ENCODE measurements at regions not wholly inside any gene's neighbourhood (a gene's known extent, or its start where the extent isn't known, plus 50 kb on each side); places are given as distances from the start of the nearest gene placed in this dataset.

DNA sequence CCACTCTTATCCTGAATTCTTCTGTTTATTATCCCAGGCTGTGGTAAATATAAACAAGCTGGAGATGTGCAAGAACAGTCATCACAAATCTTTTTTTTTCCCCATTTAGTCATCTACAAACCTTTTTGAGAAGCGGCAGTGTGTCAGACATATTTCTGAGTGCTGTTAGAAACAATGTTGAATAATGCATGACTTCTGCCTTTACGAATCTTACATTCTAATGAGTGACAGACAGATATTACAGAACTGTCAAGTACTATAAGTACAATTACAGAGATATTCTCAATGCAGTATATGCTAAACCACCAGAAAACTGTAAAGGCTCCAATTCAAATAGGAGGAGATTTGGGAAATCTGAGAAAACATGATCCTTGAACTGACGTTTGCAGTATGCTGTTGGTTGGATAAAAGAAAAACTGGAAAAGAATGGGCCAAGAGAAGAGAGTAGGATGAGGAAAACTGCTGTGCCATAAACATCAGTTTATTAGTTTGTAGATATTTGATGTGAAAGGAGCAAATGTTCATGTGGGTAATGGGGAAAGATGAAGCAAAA is 379.5 kb upstream of the SLC8A1 start:
- no peak for DNase-seq
- Histone ChIP-seq H3K27ac (ENCODE audit: low read depth, low read length) (no peak overlapping the region), H3K4ac (ENCODE audit: low read depth, low read length) (no peak overlapping the region), H3K4me1 (ENCODE audit: control insufficient read depth in 1 of 2, insufficient read depth in 2 of 2, low read length in 2 of 2) (no peaks in the 10 kb centered on the region), H3K9me3 (ENCODE audit: insufficient read depth, low read depth, low read length) (no peaks in the 10 kb centered on the region), H3K18ac (ENCODE audit: low read length) (no peak overlapping the region), H3K79me2 (ENCODE audit: control insufficient read depth, insufficient read depth, low read length, poor library complexity) (no peaks in the 10 kb centered on the region), H2BK5ac (ENCODE audit: low read depth, low read length, poor library complexity) (no peak overlapping the region), H3K36me3 (ENCODE audit: control insufficient read depth in 1 of 2, insufficient read depth in 2 of 2, low read length in 2 of 2) (no peaks in the 10 kb centered on the region), H3K4me2 (ENCODE audit: low read length) (no peak overlapping the region), H3K23ac (ENCODE audit: low read length) (no peak overlapping the region), H3K9ac (ENCODE audit: low read length) (no peak overlapping the region), H3K4me3 (ENCODE audit: low read depth, low read length) (no peak overlapping the region), H4K91ac (ENCODE audit: low read depth, low read length) (no peak overlapping the region), H3K27me3 (ENCODE audit: insufficient read depth, low read length) (no peaks in the 10 kb centered on the region), H2BK12ac (ENCODE audit: low read length) (no peak overlapping the region), H2AK5ac (ENCODE audit: low read length) (no peak overlapping the region), H3K14ac (ENCODE audit: low read length) (no peak overlapping the region), H2AFZ (ENCODE audit: insufficient read depth, low read length, poor library complexity) (no peak overlapping the region), H3K79me1 (ENCODE audit: low read length) (no peaks in the 10 kb centered on the region), H4K8ac (ENCODE audit: low read depth, low read length) (no peak overlapping the region), H2BK120ac (ENCODE audit: insufficient read depth, low read length, poor library complexity) (no peak overlapping the region), H4K12ac (ENCODE audit: low read depth, low read length) (no peak overlapping the region)
- no CpG with 5 or more reads among the region's 3 CpGs for WGBS (ENCODE audit: extremely low coverage, insufficient coverage, insufficient read length)

DNA sequence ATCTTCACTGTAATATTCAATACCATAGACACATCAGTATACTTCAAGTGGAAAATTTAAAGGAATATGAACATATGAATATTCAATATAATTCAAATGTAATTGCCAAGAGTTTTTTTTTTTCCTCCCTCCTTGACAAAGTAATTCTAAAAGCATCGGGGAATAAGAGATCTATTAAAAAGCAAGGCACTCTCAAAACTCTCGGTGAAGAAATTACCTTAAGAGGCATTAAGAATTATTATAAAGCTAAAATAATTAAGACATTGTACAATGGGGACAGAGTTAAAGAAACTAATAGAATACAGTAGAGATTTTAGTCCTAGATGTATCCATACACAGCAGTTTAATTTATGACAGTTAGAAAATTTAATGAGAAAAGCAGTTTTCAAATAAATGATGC is 390.0 kb upstream of the SLC8A1 start:
- Histone ChIP-seq H3K14ac (ENCODE audit: low read length) (no peak overlapping the region), H4K12ac (ENCODE audit: low read depth, low read length) (no peak overlapping the region), H2BK12ac (ENCODE audit: low read length) (no peak overlapping the region), H3K4me2 (ENCODE audit: low read length) (no peak overlapping the region), H3K18ac (ENCODE audit: low read length) (no peak overlapping the region), H2AK5ac (ENCODE audit: low read length) (no peak overlapping the region), H2BK120ac (ENCODE audit: insufficient read depth, low read length, poor library complexity) (no peak overlapping the region), H3K9me3 (ENCODE audit: insufficient read depth, low read depth, low read length) (no peaks in the 10 kb centered on the region), H3K4me3 (ENCODE audit: low read depth, low read length) (no peak overlapping the region), H3K36me3 (ENCODE audit: control insufficient read depth in 1 of 2, insufficient read depth in 2 of 2, low read length in 2 of 2) (no peaks in the 10 kb centered on the region), H3K23ac (ENCODE audit: low read length) (no peak overlapping the region), H2AFZ (ENCODE audit: insufficient read depth, low read length, poor library complexity) (no peak overlapping the region), H4K91ac (ENCODE audit: low read depth, low read length) (no peak overlapping the region), H3K4ac (ENCODE audit: low read depth, low read length) (no peak overlapping the region), H3K27me3 (ENCODE audit: insufficient read depth, low read length) (no peaks in the 10 kb centered on the region), H4K8ac (ENCODE audit: low read depth, low read length) (no peak overlapping the region), H3K9ac (ENCODE audit: low read length) (no peak overlapping the region), H2BK5ac (ENCODE audit: low read depth, low read length, poor library complexity) (no peak overlapping the region), H3K4me1 (ENCODE audit: control insufficient read depth in 1 of 2, insufficient read depth in 2 of 2, low read length in 2 of 2) (no peaks in the 10 kb centered on the region), H3K27ac (ENCODE audit: low read depth, low read length) (no peak overlapping the region), H3K79me1 (ENCODE audit: low read length) (no peaks in the 10 kb centered on the region), H3K79me2 (ENCODE audit: control insufficient read depth, insufficient read depth, low read length, poor library complexity) (no peaks in the 10 kb centered on the region)
- no peak for DNase-seq
- no CpG with 5 or more reads among the region's 2 CpGs for WGBS (ENCODE audit: extremely low coverage, insufficient coverage, insufficient read length)

DNA sequence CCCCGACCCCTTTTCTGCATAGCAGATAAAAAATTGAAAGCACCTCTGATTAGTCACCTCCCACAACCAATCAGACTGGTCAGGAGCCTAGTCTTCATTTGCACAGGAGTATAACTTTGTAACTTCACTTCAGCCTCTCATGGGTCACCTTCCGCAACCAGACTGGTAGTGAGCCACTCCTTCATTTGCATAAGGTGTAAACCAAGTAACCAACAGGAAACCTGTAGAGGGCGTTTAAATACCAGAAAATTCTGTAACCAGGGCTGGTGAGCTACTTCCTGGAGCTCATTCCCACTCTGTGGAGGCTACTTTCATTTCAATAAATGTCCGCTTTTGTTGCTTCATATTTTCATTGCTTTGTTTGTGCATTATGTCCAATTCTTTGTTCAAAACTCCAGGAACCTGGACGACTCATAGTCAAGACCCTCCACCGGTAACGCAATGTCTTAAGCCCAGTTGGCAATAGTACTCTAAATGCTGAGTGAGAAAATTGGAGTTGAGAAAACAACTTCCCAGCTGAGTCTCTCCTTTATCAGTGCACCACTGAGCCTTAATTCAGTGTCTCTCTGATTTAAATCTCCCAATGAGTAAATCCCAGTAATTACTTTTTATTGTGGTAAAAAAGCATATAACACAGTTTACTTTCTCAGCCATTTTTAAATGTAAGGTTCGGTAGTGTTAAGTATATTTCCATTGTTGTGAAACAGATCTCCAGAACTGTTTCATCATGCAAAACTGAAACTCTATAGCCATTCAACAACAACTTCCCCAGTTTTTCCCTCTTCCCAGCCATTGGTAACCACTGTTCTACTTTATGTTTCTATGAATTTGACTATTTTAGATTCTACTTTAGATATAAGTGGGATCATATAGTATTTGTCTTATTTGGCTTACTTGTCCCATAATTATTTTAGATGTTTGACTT is 392.7 kb upstream of the SLC8A1 start:
- Histone ChIP-seq H4K12ac (ENCODE audit: low read depth, low read length) (no peak overlapping the region), H3K4me1 (ENCODE audit: control insufficient read depth in 1 of 2, insufficient read depth in 2 of 2, low read length in 2 of 2) (no peaks in the 10 kb centered on the region), H3K79me2 (ENCODE audit: control insufficient read depth, insufficient read depth, low read length, poor library complexity) (no peaks in the 10 kb centered on the region), H2BK5ac (ENCODE audit: low read depth, low read length, poor library complexity) (no peak overlapping the region), H3K9me3 (ENCODE audit: insufficient read depth, low read depth, low read length) (no peaks in the 10 kb centered on the region), H3K36me3 (ENCODE audit: control insufficient read depth in 1 of 2, insufficient read depth in 2 of 2, low read length in 2 of 2) (no peaks in the 10 kb centered on the region), H3K18ac (ENCODE audit: low read length) (no peak overlapping the region), H3K27me3 (ENCODE audit: insufficient read depth, low read length) (no peaks in the 10 kb centered on the region), H3K27ac (ENCODE audit: low read depth, low read length) (no peak overlapping the region), H3K14ac (ENCODE audit: low read length) (no peak overlapping the region), H2AK5ac (ENCODE audit: low read length) (no peak overlapping the region), H2BK12ac (ENCODE audit: low read length) (no peak overlapping the region), H3K79me1 (ENCODE audit: low read length) (no peaks in the 10 kb centered on the region), H3K9ac (ENCODE audit: low read length) (no peak overlapping the region), H3K4ac (ENCODE audit: low read depth, low read length) (no peak overlapping the region), H3K4me3 (ENCODE audit: low read depth, low read length) (no peak overlapping the region), H3K23ac (ENCODE audit: low read length) (no peak overlapping the region), H4K8ac (ENCODE audit: low read depth, low read length) (peak overlapping the region; percentile 66), H3K4me2 (ENCODE audit: low read length) (no peak overlapping the region), H2BK120ac (ENCODE audit: insufficient read depth, low read length, poor library complexity) (peak overlapping the region; percentile 17), H2AFZ (ENCODE audit: insufficient read depth, low read length, poor library complexity) (no peak overlapping the region), H4K91ac (ENCODE audit: low read depth, low read length) (peak overlapping the region; percentile 43)
- no CpG with 5 or more reads among the region's 8 CpGs for WGBS (ENCODE audit: extremely low coverage, insufficient coverage, insufficient read length)
- peak; percentile 9 to 78 for DNase-seq

DNA sequence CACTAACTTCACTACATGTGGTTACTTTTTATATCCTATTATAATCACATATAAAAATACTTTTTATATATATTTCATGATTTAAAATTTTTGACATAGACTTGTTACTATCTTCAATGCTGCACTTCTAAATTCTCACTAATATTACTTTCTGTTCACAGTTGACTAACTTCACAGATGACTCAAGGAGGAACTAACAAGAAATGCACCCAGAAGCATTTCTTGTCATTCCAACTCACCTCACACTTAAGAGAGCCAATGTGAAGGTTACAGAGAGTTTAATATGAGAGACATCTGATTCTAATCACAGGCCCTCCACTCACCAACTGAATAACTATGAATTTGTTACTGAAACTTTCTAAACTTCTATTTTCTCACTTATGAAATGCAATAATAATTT is 399.8 kb upstream of the SLC8A1 start:
- no peaks in the 10 kb centered on the region for H3K27me3 ChIP-seq (ENCODE audit: insufficient read depth, low read length)
- H4K91ac ChIP-seq (ENCODE audit: low read depth, low read length) = no peak overlapping the region
- no peak overlapping the region for H4K12ac ChIP-seq (ENCODE audit: low read depth, low read length)
- no peaks in the 10 kb centered on the region for H3K4me1 ChIP-seq (ENCODE audit: control insufficient read depth in 1 of 2, insufficient read depth in 2 of 2, low read length in 2 of 2)
- H4K8ac ChIP-seq (ENCODE audit: low read depth, low read length) = no peak overlapping the region
- no peak overlapping the region for H3K9ac ChIP-seq (ENCODE audit: low read length)
- no peak overlapping the region for H2AK5ac ChIP-seq (ENCODE audit: low read length)
- no peaks in the 10 kb centered on the region for H3K36me3 ChIP-seq (ENCODE audit: control insufficient read depth in 1 of 2, insufficient read depth in 2 of 2, low read length in 2 of 2)
- H3K27ac ChIP-seq (ENCODE audit: low read depth, low read length) = no peak overlapping the region
- H2AFZ ChIP-seq (ENCODE audit: insufficient read depth, low read length, poor library complexity) = no peak overlapping the region
- H2BK5ac ChIP-seq (ENCODE audit: low read depth, low read length, poor library complexity) = no peak overlapping the region
- H3K14ac ChIP-seq (ENCODE audit: low read length) = no peak overlapping the region
- H3K4me2 ChIP-seq (ENCODE audit: low read length) = no peak overlapping the region
- peaks cover 2% of the 10 kb centered on the region for H3K79me1 ChIP-seq (ENCODE audit: low read length)
- H3K4ac ChIP-seq (ENCODE audit: low read depth, low read length) = no peak overlapping the region
- H3K9me3 ChIP-seq (ENCODE audit: insufficient read depth, low read depth, low read length) = no peaks in the 10 kb centered on the region
- no peak for DNase-seq
- H2BK12ac ChIP-seq (ENCODE audit: low read length) = no peak overlapping the region
- H3K4me3 ChIP-seq (ENCODE audit: low read depth, low read length) = no peak overlapping the region
- no peak overlapping the region for H2BK120ac ChIP-seq (ENCODE audit: insufficient read depth, low read length, poor library complexity)
- no peak overlapping the region for H3K23ac ChIP-seq (ENCODE audit: low read length)
- no peaks in the 10 kb centered on the region for H3K79me2 ChIP-seq (ENCODE audit: control insufficient read depth, insufficient read depth, low read length, poor library complexity)
- no peak overlapping the region for H3K18ac ChIP-seq (ENCODE audit: low read length)

Measured in trophoblast cell (in vitro differentiated cells and primary cell).